GM12878 (cell line): ENCODE measurements at regions not wholly inside any gene's neighbourhood (a gene's known extent, or its start where the extent isn't known, plus 50 kb on each side); places are given as distances from the start of the nearest gene placed in this dataset.

Experiments used
- ATAC-seq: fragments of 200-7000 bp; cut with Tn5 transposase; 3 replicates; pipeline ENCODE4 v1.9.1; 2020; ENCODE audit warnings: mild to moderate bottlenecking, moderate library complexity
- BruUV-seq: library from RNA; stranded (reverse); fragments of 400-500 nt; replicated peaks from 2 replicates; lab custom pipeline; 2021; lab: Mats Ljungman, UMichigan
- CTCF ChIA-PET: fragments of 300-600 bp; sonication (Branson Sonifier 250); formaldehyde crosslinking; extraction: SDS; loops from one replicate; lab custom pipeline; 2021; ENCODE audit warnings: inconsistent platforms; lab: Yijun Ruan, JAX
- POLR2A ChIA-PET: fragments of 350-600 bp; formaldehyde crosslinking; extraction: SDS; loops from one replicate; lab custom pipeline; 2021; ENCODE audit warnings: inconsistent platforms; lab: Charles Lee
- RAD21 ChIA-PET: fragments of 300-600 bp; sonication (Branson Sonifier 250); formaldehyde crosslinking; loops from one replicate; lab custom pipeline; 2023; ENCODE audit warnings: antibody characterized with exemption; ENCODE audit not compliant: unreplicated experiment; lab: Charles Lee
- SMC1A ChIA-PET: fragments of 300-600 bp; sonication (Branson Sonifier 250); formaldehyde crosslinking; loops from one replicate; lab custom pipeline; 2023; ENCODE audit not compliant: unreplicated experiment, uncharacterized antibody; lab: Charles Lee
- DNase-seq: peaks from one replicate; pipeline ENCODE4 v3.0.0-alpha.2; 2011; ENCODE audit warnings: low read depth, low spot score
- FAIRE-seq: peaks from 3 replicates; lab custom pipeline; 2011; peaks lifted over from hg19 to GRCh38; lab: Jason Lieb, UNC
- H2AFZ ChIP-seq: 2 replicates; pipeline ENCODE4 v1.6.0; 2011; ENCODE audit warnings: low read depth, low read length, control low read depth; ENCODE audit not compliant: control insufficient read depth
- H3K27ac ChIP-seq: 2 replicates; pipeline ENCODE4 v1.5.1; 2011; ENCODE audit warnings: control low read depth; ENCODE audit not compliant: control insufficient read depth, insufficient read depth
- H3K27me3 ChIP-seq, 2 experiments: replicated peaks in 1 of 2; 2 replicates each; pipeline versions ENCODE4 v1.6.0 to v1.6.1; 2011; ENCODE audit warnings: low read length in 1 of 2; ENCODE audit not compliant: control insufficient read depth in 2 of 2, insufficient read depth in 2 of 2
- H3K36me3 ChIP-seq, 2 experiments: 2 replicates each; pipeline ENCODE4 v1.5.1; 2011; ENCODE audit warnings: low read length in 1 of 2; ENCODE audit not compliant: control insufficient read depth in 2 of 2, insufficient read depth in 2 of 2
- H3K4me1 ChIP-seq: 2 replicates; pipeline ENCODE4 v1.6.1; 2011; ENCODE audit warnings: mild to moderate bottlenecking, low read length, moderate library complexity, mixed read lengths; ENCODE audit not compliant: control insufficient read depth, insufficient read depth
- H3K4me2 ChIP-seq: 2 replicates; pipeline ENCODE4 v1.6.0; 2011; ENCODE audit warnings: control low read depth; ENCODE audit not compliant: control insufficient read depth, insufficient read depth
- H3K4me3 ChIP-seq: fragments of 200-600 bp; sonication (generic); 2 replicates; pipeline ENCODE4 v1.5.1; 2016
- H3K79me2 ChIP-seq: 2 replicates; pipeline ENCODE4 v1.6.0; 2011; ENCODE audit warnings: low read length; ENCODE audit not compliant: control insufficient read depth, insufficient read depth
- H3K9ac ChIP-seq: 2 replicates; pipeline ENCODE4 v1.8.0; 2011; ENCODE audit warnings: low read length, control low read depth, mixed read lengths; ENCODE audit not compliant: control insufficient read depth, insufficient read depth
- H3K9me3 ChIP-seq: replicated peaks from 3 replicates; pipeline ENCODE4 v1.5.1; 2011; ENCODE audit warnings: mild to moderate bottlenecking, low read length; ENCODE audit not compliant: control insufficient read depth, insufficient read depth
- H4K20me1 ChIP-seq: 2 replicates; pipeline ENCODE4 v1.6.0; 2011; ENCODE audit not compliant: control insufficient read depth, insufficient read depth
- BACH1 ChIP-seq: fragments of 450-650 bp; IDR thresholded peaks from 2 replicates; pipeline ENCODE4 v1.6.1; 2017; ENCODE audit warnings: mild to moderate bottlenecking, borderline replicate concordance
- E2F4 ChIP-seq: IDR thresholded peaks from 2 replicates; pipeline ENCODE4 v1.6.1; 2012; ENCODE audit warnings: low read depth, low read length, improper control_type of control experiment
- ELK1 ChIP-seq: IDR thresholded peaks from 2 replicates; pipeline ENCODE4 v1.6.1; 2012; ENCODE audit warnings: low read depth, low read length, improper control_type of control experiment
- EP300 ChIP-seq, 2 experiments: fragments of 150-350 bp in 1 of 2; IDR thresholded peaks; 2 replicates each; pipeline ENCODE4 v1.6.1; 2011 to 2012; ENCODE audit warnings: low read depth in 2 of 2, low read length in 2 of 2, borderline replicate concordance in 1 of 2, improper control_type of control experiment in 1 of 2, inconsistent platforms in 1 of 2; ENCODE audit not compliant: control insufficient read depth in 1 of 2
- KAT2A ChIP-seq: conservative IDR thresholded peaks from 2 replicates; pipeline ENCODE4 v1.6.1; 2011; ENCODE audit warnings: low read depth, low read length; ENCODE audit not compliant: control insufficient read depth
- MTA3 ChIP-seq: IDR thresholded peaks from 2 replicates; pipeline ENCODE4 v1.6.1; 2012; ENCODE audit warnings: low read length, inconsistent platforms, borderline replicate concordance
- NFXL1 ChIP-seq: fragments of 450-650 bp; IDR thresholded peaks from 2 replicates; pipeline ENCODE4 v1.6.1; 2017; ENCODE audit warnings: antibody characterized with exemption, mild to moderate bottlenecking, borderline replicate concordance
- NFYA ChIP-seq: IDR thresholded peaks from 2 replicates; pipeline ENCODE4 v1.6.1; 2011; ENCODE audit warnings: low read depth, mild to moderate bottlenecking, low read length, improper control_type of control experiment, borderline replicate concordance
- POLR2AphosphoS2 ChIP-seq: IDR thresholded peaks from 2 replicates; pipeline ENCODE4 v1.6.1; 2011; ENCODE audit warnings: low read depth, mild to moderate bottlenecking, low read length, improper control_type of control experiment, moderate library complexity
- SMARCA5 ChIP-seq: fragments of 450-650 bp; IDR thresholded peaks from 2 replicates; pipeline ENCODE4 v1.6.1; 2017; ENCODE audit warnings: mild to moderate bottlenecking
- SMC3 ChIP-seq: IDR thresholded peaks from 2 replicates; pipeline ENCODE4 v1.6.1; 2011; ENCODE audit warnings: low read length, improper control_type of control experiment, borderline replicate concordance
- USF2 ChIP-seq: IDR thresholded peaks from 2 replicates; pipeline ENCODE4 v1.6.1; 2011; ENCODE audit warnings: low read depth, low read length, improper control_type of control experiment, borderline replicate concordance
- WGBS: methylation state at CpG from one replicate; pipeline ENCODE4 v1.1.6; 2016; ENCODE audit warnings: low lambda C conversion rate; ENCODE audit not compliant: insufficient replicate concordance, insufficient coverage; ENCODE audit errors: missing lambda C conversion rate; 5-methylcytosine and 5-hydroxymethylcytosine counted together
- in situ Hi-C: fragments of 300-500 bp; cut with MboI; formaldehyde crosslinking; loops from 9 replicates; pipeline ENCODE4 v1.14.3; 2018; ENCODE audit warnings: mixed read lengths
- intact Hi-C: fragments of 100-400 bp; cut with micrococcal nuclease; formaldehyde crosslinking; loops from one replicate; pipeline ENCODE4 v1.14.2; 2022; ENCODE audit not compliant: unreplicated experiment

GRCh38 chr18:1048032-1048431 is 143.4 kb downstream of the ADCYAP1 start:
- intact Hi-C loops = no loop called here
- TF ChIP-seq ELK1 (no peak), MTA3 (no peak), NFYA (no peak), SMARCA5 (no peak), EP300 (IDR thresholded peaks at IDR 0.05; ENCODE audit: borderline replicate concordance in 1 of 2, control insufficient read depth in 1 of 2, low read depth in 2 of 2, low read length in 2 of 2) (no peak), POLR2AphosphoS2 (no peak), E2F4 (no peak), KAT2A (no peak), BACH1 (no peak), USF2 (no peak), SMC3 (no peak), NFXL1 (no peak)

More at GRCh38 chr18:1048032-1048431, 143.4 kb downstream of the ADCYAP1 start:
- Histone ChIP-seq H3K9ac (no peak overlapping the region), H3K27ac (no peak overlapping the region), H3K79me2 (no peaks in the 10 kb centered on the region), H3K36me3 (no peaks in the 10 kb centered on the region), H3K4me1 (no peaks in the 10 kb centered on the region), H2AFZ (no peak overlapping the region), H3K4me2 (no peak overlapping the region), H3K27me3 (no peaks in the 10 kb centered on the region), H4K20me1 (no peaks in the 10 kb centered on the region), H3K4me3 (no peak overlapping the region), H3K9me3 (no peaks in the 10 kb centered on the region)
- ChIA-PET POLR2A (no interaction called here), RAD21 (no interaction called here), CTCF (interaction anchor here (0.6 kb wide), 1 partner anchor 183 kb away, joined by 3 read pairs; no protein-coding TSS in a partner anchor), SMC1A (no interaction called here)
- FAIRE-seq (no peak), DNase-seq (no peak), ATAC-seq (no peak)
- in situ Hi-C loops = no loop called here
- no TSS peak for BruUV-seq
- WGBS = 13% methylated on average over 4 of the region's 4 CpGs
